ENCODE measurements at regions not wholly inside any gene's neighbourhood (a gene's known extent, or its start where the extent isn't known, plus 50 kb on each side); places are given as distances from the start of the nearest gene placed in this dataset.

GRCh38 chr14:87013583-87013982, 979.4 kb downstream of the GALC start:
- no peak for TF ChIP-seq MYC (CRISPR knock-in tag; IDR thresholded peaks at IDR 0.05; ENCODE audit: borderline replicate concordance)
- TF ChIP-seq ZNF234 (CRISPR knock-in tag; conservative IDR thresholded peaks at IDR 0.05): no peak
- TF ChIP-seq DRAP1 (CRISPR knock-in tag; IDR thresholded peaks at IDR 0.05): no peak
- TF ChIP-seq ZNF280D (CRISPR knock-in tag; IDR thresholded peaks at IDR 0.05): no peak
- TF ChIP-seq ZBTB20 (CRISPR knock-in tag; IDR thresholded peaks at IDR 0.05; ENCODE audit: borderline replicate concordance, low read depth): no peak
- no peak for TF ChIP-seq NFE2L2 (IDR thresholded peaks at IDR 0.05; ENCODE audit: low read length)
- TF ChIP-seq MAFG (CRISPR knock-in tag; IDR thresholded peaks at IDR 0.05): no peak
- TF ChIP-seq, protein P1, sequence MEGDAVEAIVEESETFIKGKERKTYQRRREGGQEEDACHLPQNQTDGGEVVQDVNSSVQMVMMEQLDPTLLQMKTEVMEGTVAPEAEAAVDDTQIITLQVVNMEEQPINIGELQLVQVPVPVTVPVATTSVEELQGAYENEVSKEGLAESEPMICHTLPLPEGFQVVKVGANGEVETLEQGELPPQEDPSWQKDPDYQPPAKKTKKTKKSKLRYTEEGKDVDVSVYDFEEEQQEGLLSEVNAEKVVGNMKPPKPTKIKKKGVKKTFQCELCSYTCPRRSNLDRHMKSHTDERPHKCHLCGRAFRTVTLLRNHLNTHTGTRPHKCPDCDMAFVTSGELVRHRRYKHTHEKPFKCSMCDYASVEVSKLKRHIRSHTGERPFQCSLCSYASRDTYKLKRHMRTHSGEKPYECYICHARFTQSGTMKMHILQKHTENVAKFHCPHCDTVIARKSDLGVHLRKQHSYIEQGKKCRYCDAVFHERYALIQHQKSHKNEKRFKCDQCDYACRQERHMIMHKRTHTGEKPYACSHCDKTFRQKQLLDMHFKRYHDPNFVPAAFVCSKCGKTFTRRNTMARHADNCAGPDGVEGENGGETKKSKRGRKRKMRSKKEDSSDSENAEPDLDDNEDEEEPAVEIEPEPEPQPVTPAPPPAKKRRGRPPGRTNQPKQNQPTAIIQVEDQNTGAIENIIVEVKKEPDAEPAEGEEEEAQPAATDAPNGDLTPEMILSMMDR (CRISPR knock-in tag; IDR thresholded peaks at IDR 0.05): no peak
- TF ChIP-seq FOXK1 (CRISPR knock-in tag; IDR thresholded peaks at IDR 0.05; ENCODE audit: borderline replicate concordance, low read depth): no peak
